ENCODE measurements at regions not wholly inside any gene's neighbourhood (a gene's known extent, or its start where the extent isn't known, plus 50 kb on each side); places are given as distances from the start of the nearest gene placed in this dataset.

DNA sequence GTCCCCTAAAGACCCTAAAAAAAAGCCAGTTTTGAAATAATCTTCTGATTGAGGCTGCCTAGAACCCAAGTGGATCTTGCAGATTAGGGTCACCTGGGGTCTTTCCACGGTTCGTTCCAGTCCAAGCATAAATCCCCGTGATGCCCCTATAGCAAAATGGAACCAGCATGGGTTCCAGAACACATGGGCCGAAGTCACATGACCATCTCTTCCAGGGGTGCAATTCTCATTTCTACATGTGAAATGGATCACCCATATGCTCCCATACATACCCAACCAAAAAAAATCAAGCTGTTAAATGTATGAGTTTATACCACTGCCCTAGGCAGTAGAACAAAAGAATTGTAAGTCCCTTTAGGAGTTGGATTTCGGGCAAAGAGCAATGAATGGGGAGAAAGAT is 245.4 kb downstream of the SKIDA1 start:
- TF ChIP-seq SIN3A (IDR thresholded peaks at IDR 0.05; ENCODE audit: borderline replicate concordance, insufficient read depth, low read length): no peak
- no peak for TF ChIP-seq POLR2AphosphoS5 (IDR thresholded peaks at IDR 0.05; ENCODE audit: low read depth, low read length)
- TF ChIP-seq REST (IDR thresholded peaks at IDR 0.05; ENCODE audit: insufficient read depth in 1 of 2, low read depth in 2 of 2, low read length in 2 of 2): no peak
- TF ChIP-seq TAF1 (IDR thresholded peaks at IDR 0.05; ENCODE audit: borderline replicate concordance, insufficient read depth, low read length): no peak

Measured in PFSK-1 (cell line).